GM23248 (cell line): ENCODE measurements at regions not wholly inside any gene's neighbourhood (a gene's known extent, or its start where the extent isn't known, plus 50 kb on each side); places are given as distances from the start of the nearest gene placed in this dataset.

ENCODE experiments used
- DNase-seq: peaks from one replicate; pipeline ENCODE4 v3.0.0-alpha.2; 2015
- H2AFZ ChIP-seq: fragments of 200-600 bp; sonication (generic); 2 replicates; pipeline ENCODE4 v1.6.1; 2016; ENCODE audit warnings: antibody characterized with exemption
- H3F3A ChIP-seq: fragments of 200-600 bp; sonication (generic); 2 replicates; pipeline ENCODE4 v1.6.1; 2016; ENCODE audit warnings: mild to moderate bottlenecking, antibody characterized with exemption, mixed run types; ENCODE audit not compliant: insufficient read depth
- H3K27ac ChIP-seq: fragments of 200-600 bp; sonication (generic); 2 replicates; pipeline ENCODE4 v1.5.1; 2016; ENCODE audit warnings: mild to moderate bottlenecking
- H3K27me3 ChIP-seq: fragments of 200-600 bp; sonication (generic); replicated peaks from 2 replicates; pipeline ENCODE4 v1.6.1; 2016; ENCODE audit warnings: mild to moderate bottlenecking; ENCODE audit not compliant: insufficient read depth
- H3K36me3 ChIP-seq: fragments of 200-600 bp; sonication (generic); 2 replicates; pipeline ENCODE4 v1.6.1; 2016; ENCODE audit warnings: low read depth, mild to moderate bottlenecking
- H3K4me1 ChIP-seq: fragments of 200-600 bp; sonication (generic); 2 replicates; pipeline ENCODE4 v1.6.1; 2016; ENCODE audit warnings: mild to moderate bottlenecking; ENCODE audit not compliant: insufficient read depth
- H3K4me2 ChIP-seq: fragments of 200-600 bp; sonication (generic); one replicate; pipeline ENCODE4 v1.6.1; 2016; ENCODE audit warnings: mild to moderate bottlenecking; ENCODE audit not compliant: unreplicated experiment
- H3K4me3 ChIP-seq: fragments of 200-600 bp; sonication (generic); 2 replicates; pipeline ENCODE4 v1.5.1; 2016; ENCODE audit warnings: mild to moderate bottlenecking
- H3K79me2 ChIP-seq: fragments of 200-600 bp; sonication (generic); 2 replicates; pipeline ENCODE4 v1.6.1; 2016; ENCODE audit warnings: mild to moderate bottlenecking; ENCODE audit not compliant: insufficient read depth
- H3K9ac ChIP-seq: fragments of 200-600 bp; sonication (generic); 2 replicates; pipeline ENCODE4 v1.6.1; 2016; ENCODE audit warnings: mild to moderate bottlenecking
- H3K9me2 ChIP-seq: fragments of 200-600 bp; sonication (generic); 2 replicates; pipeline ENCODE4 v1.6.1; 2016; ENCODE audit warnings: mixed run types, mild to moderate bottlenecking, moderate library complexity; ENCODE audit not compliant: insufficient read depth
- H3K9me3 ChIP-seq: fragments of 200-600 bp; sonication (generic); one replicate; pipeline ENCODE4 v1.6.1; 2017; ENCODE audit warnings: low read depth
- H4K20me1 ChIP-seq: fragments of 200-600 bp; sonication (generic); 2 replicates; pipeline ENCODE4 v1.6.0; 2016; ENCODE audit not compliant: insufficient read depth
- EZH2 ChIP-seq: fragments of 200-600 bp; sonication (generic); IDR thresholded peaks from 2 replicates; pipeline ENCODE4 v1.6.1; 2018; ENCODE audit warnings: antibody characterized with exemption, mild to moderate bottlenecking; ENCODE audit not compliant: insufficient read depth, poor library complexity, severe bottlenecking
- EZH2phosphoT487 ChIP-seq: fragments of 200-600 bp; sonication (generic); IDR thresholded peaks from 2 replicates; pipeline ENCODE4 v1.6.1; 2018; ENCODE audit warnings: antibody characterized with exemption, moderate library complexity, mild to moderate bottlenecking, low read depth; ENCODE audit not compliant: insufficient read depth
- WGBS, 2 experiments: methylation state at CpG; one replicate each; pipeline ENCODE4 v1.1.6; 2015 to 2017; ENCODE audit warnings: low lambda C conversion rate in 2 of 2, low coverage in 1 of 2; ENCODE audit errors: missing lambda C conversion rate in 2 of 2; 5-methylcytosine and 5-hydroxymethylcytosine counted together
- in situ Hi-C: fragments of 300-500 bp; cut with MboI; formaldehyde crosslinking; loops from 2 replicates; pipeline ENCODE4 v1.15.0; 2020

- no peaks in the 10 kb centered on the region for H3K36me3 ChIP-seq
- H3K4me2 ChIP-seq: no peak overlapping the region
- H3K27ac ChIP-seq: no peak overlapping the region
- no peaks in the 10 kb centered on the region for H4K20me1 ChIP-seq
- no peak overlapping the region for H2AFZ ChIP-seq
- no peaks in the 10 kb centered on the region for H3F3A ChIP-seq
- DNase-seq: no peak
- H3K79me2 ChIP-seq: no peaks in the 10 kb centered on the region
- WGBS, 2 experiments: 49 to 56% methylated on average over 3 of the region's 3 CpGs
- H3K4me3 ChIP-seq: no peak overlapping the region
- H3K4me1 ChIP-seq: no peaks in the 10 kb centered on the region
- no peaks in the 10 kb centered on the region for H3K9me2 ChIP-seq
- no peak overlapping the region for H3K9ac ChIP-seq
- no peak for TF ChIP-seq EZH2phosphoT487
- TF ChIP-seq EZH2: no peak
- in situ Hi-C loops: no loop called here
- peaks cover 34% of the 10 kb centered on the region for H3K27me3 ChIP-seq
- no peaks in the 10 kb centered on the region for H3K9me3 ChIP-seq
These were observed 65.1 kb upstream of the LDLRAD3 start for GRCh38 chr11:35878741-35879140.

- DNase-seq: no peak
- WGBS, 2 experiments: 32 to 41% methylated on average over 3 of the region's 3 CpGs
- in situ Hi-C loops: no loop called here
- Histone ChIP-seq H3K9me3 (no peaks in the 10 kb centered on the region), H3K36me3 (no peaks in the 10 kb centered on the region), H3F3A (no peaks in the 10 kb centered on the region), H3K4me1 (no peaks in the 10 kb centered on the region), H4K20me1 (no peaks in the 10 kb centered on the region), H3K27me3 (peaks cover 35% of the 10 kb centered on the region), H3K4me3 (no peak overlapping the region), H3K9ac (no peak overlapping the region), H3K4me2 (no peak overlapping the region), H3K79me2 (no peaks in the 10 kb centered on the region), H3K27ac (no peak overlapping the region), H3K9me2 (no peaks in the 10 kb centered on the region), H2AFZ (no peak overlapping the region)
- TF ChIP-seq EZH2phosphoT487 (no peak), EZH2 (no peak)
These were observed 64.5 kb upstream of the LDLRAD3 start for GRCh38 chr11:35879361-35879760.

GRCh38 chr11:35886759-35887158, 57.1 kb upstream of the LDLRAD3 start:
- no peaks in the 10 kb centered on the region for H3F3A ChIP-seq
- WGBS, 2 experiments: 69% methylated on average over 2 of the region's 2 CpGs
- no peak overlapping the region for H3K4me3 ChIP-seq
- no peaks in the 10 kb centered on the region for H3K9me3 ChIP-seq
- H3K79me2 ChIP-seq: no peaks in the 10 kb centered on the region
- no peaks in the 10 kb centered on the region for H3K36me3 ChIP-seq
- TF ChIP-seq EZH2phosphoT487 (no peak), EZH2 (no peak)
- no peaks in the 10 kb centered on the region for H4K20me1 ChIP-seq
- H3K4me2 ChIP-seq: no peak overlapping the region
- DNase-seq: no peak
- no peaks in the 10 kb centered on the region for H3K4me1 ChIP-seq
- H3K9me2 ChIP-seq: 0 out of 2 replicates have a peak, but pooled peaks cover 1% of the 10 kb centered on the region
- H3K27me3 ChIP-seq: peaks cover 46% of the 10 kb centered on the region
- no peak overlapping the region for H3K9ac ChIP-seq
- in situ Hi-C loops: no loop called here
- no peak overlapping the region for H2AFZ ChIP-seq
- H3K27ac ChIP-seq: no peak overlapping the region

GRCh38 chr11:35887737-35888136, 56.1 kb upstream of the LDLRAD3 start:
- in situ Hi-C loops: no loop called here
- TF ChIP-seq EZH2 (no peak), EZH2phosphoT487 (no peak)
- no peak for DNase-seq

GRCh38 chr11:35888961-35889360, 54.9 kb upstream of the LDLRAD3 start:
- DNase-seq: no peak
- Histone ChIP-seq H3K4me1 (no peaks in the 10 kb centered on the region), H3K79me2 (no peaks in the 10 kb centered on the region), H2AFZ (no peak overlapping the region), H3K36me3 (no peaks in the 10 kb centered on the region), H3F3A (no peaks in the 10 kb centered on the region), H3K4me2 (no peak overlapping the region), H3K9me3 (no peaks in the 10 kb centered on the region), H3K27ac (no peak overlapping the region), H3K9ac (no peak overlapping the region), H3K9me2 (0 out of 2 replicates have a peak, but pooled peaks cover 2% of the 10 kb centered on the region), H3K4me3 (no peak overlapping the region), H4K20me1 (no peaks in the 10 kb centered on the region), H3K27me3 (peaks cover 35% of the 10 kb centered on the region)
- WGBS, 2 experiments: 61 to 67% methylated on average over 3 of the region's 3 CpGs
- in situ Hi-C loops: no loop called here
- TF ChIP-seq EZH2: no peak
- no peak for TF ChIP-seq EZH2phosphoT487

More at GRCh38 chr11:35887737-35888136, 56.1 kb upstream of the LDLRAD3 start:
- Histone ChIP-seq H3K79me2 (no peaks in the 10 kb centered on the region), H3K4me2 (no peak overlapping the region), H3K4me1 (no peaks in the 10 kb centered on the region), H3K9me2 (0 out of 2 replicates have a peak, but pooled peaks cover 2% of the 10 kb centered on the region), H3K9me3 (no peaks in the 10 kb centered on the region), H3K27ac (no peak overlapping the region), H3K36me3 (no peaks in the 10 kb centered on the region), H3K27me3 (peaks cover 39% of the 10 kb centered on the region), H4K20me1 (no peaks in the 10 kb centered on the region), H3F3A (no peaks in the 10 kb centered on the region), H2AFZ (no peak overlapping the region), H3K4me3 (no peak overlapping the region), H3K9ac (no peak overlapping the region)
- WGBS, 2 experiments: 43 to 48% methylated on average over 3 of the region's 3 CpGs
